ENCODE measurements at regions not wholly inside any gene's neighbourhood (a gene's known extent, or its start where the extent isn't known, plus 50 kb on each side); places are given as distances from the start of the nearest gene placed in this dataset.
"Not testable (repeated sequence)": the region's sequence is repeated elsewhere in the genome, so short reads cannot be mapped to it uniquely, and the experiment has no call there.

- DNase-seq (ENCODE audit: low read depth): no peak
Measured at GRCh38 chr10:32141018-32141807, 85.0 kb upstream of the KIF5B start.

GRCh38 chr10:32140403-32140802 is 84.2 kb upstream of the KIF5B start:
- no peak for DNase-seq (ENCODE audit: low read depth)

GRCh38 chr10:32139223-32140073 is 83.2 kb upstream of the KIF5B start:
- peak; percentile 93 for DNase-seq (ENCODE audit: low read depth)

GRCh38 chr10:32136927-32137326 is 80.7 kb upstream of the KIF5B start:
- not testable (repeated sequence) for DNase-seq (ENCODE audit: low read depth)

- DNase-seq (ENCODE audit: low read depth): not testable (repeated sequence)
Measured at GRCh38 chr10:32135796-32136195, 79.6 kb upstream of the KIF5B start.

GRCh38 chr10:32132357-32132946 is 76.2 kb upstream of the KIF5B start:
- no peak for DNase-seq (ENCODE audit: low read depth)

- DNase-seq (ENCODE audit: low read depth): no peak
Measured at GRCh38 chr10:32131388-32131787, 75.2 kb upstream of the KIF5B start.

GRCh38 chr10:32130788-32131187 is 74.6 kb upstream of the KIF5B start:
- DNase-seq (ENCODE audit: low read depth): no peak

GRCh38 chr10:32125023-32125422 is 68.8 kb upstream of the KIF5B start:
- DNase-seq (ENCODE audit: low read depth): no peak

GRCh38 chr10:32123021-32123420 is 66.8 kb upstream of the KIF5B start:
- DNase-seq (ENCODE audit: low read depth): no peak

- no peak for DNase-seq (ENCODE audit: low read depth)
Measured at GRCh38 chr10:32121648-32122047, 65.4 kb upstream of the KIF5B start.

GRCh38 chr10:32120147-32120546 is 63.9 kb upstream of the KIF5B start:
- DNase-seq (ENCODE audit: low read depth): no peak

GRCh38 chr10:32114508-32114907 is 58.3 kb upstream of the KIF5B start:
- DNase-seq (ENCODE audit: low read depth): no peak

GRCh38 chr10:32112055-32112454 is 55.8 kb upstream of the KIF5B start:
- peak; percentile 54 for DNase-seq (ENCODE audit: low read depth)

GRCh38 chr10:32111585-32111984 is 55.4 kb upstream of the KIF5B start:
- no peak for DNase-seq (ENCODE audit: low read depth)

- no peak for DNase-seq (ENCODE audit: low read depth)
Measured at GRCh38 chr10:32110790-32111189, 54.6 kb upstream of the KIF5B start.

GRCh38 chr10:32109603-32110002 is 53.4 kb upstream of the KIF5B start:
- DNase-seq (ENCODE audit: low read depth): no peak

Measured in GM04504 (cell line).